GM19351 (cell line): ENCODE measurements at regions not wholly inside any gene's neighbourhood (a gene's known extent, or its start where the extent isn't known, plus 50 kb on each side); places are given as distances from the start of the nearest gene placed in this dataset.

Source experiments
- ATAC-seq: cut with Tn5 transposase; IDR thresholded peaks from one replicate; pipeline ENCODE4 v1.9.1; 2021; ENCODE audit warnings: mild to moderate bottlenecking, moderate library complexity; ENCODE audit not compliant: unreplicated experiment

- ATAC-seq = no peak
Measured at GRCh38 chr5:174307031-174307408, 261.5 kb downstream of the NSG2 start.

- ATAC-seq = no peak
Measured at GRCh38 chr5:174307656-174308271, 262.3 kb downstream of the NSG2 start.

- ATAC-seq = no peak
Measured at GRCh38 chr5:174309131-174309795, 263.8 kb downstream of the NSG2 start.

- ATAC-seq = no peak
Measured at GRCh38 chr5:174310243-174310642, 264.7 kb downstream of the NSG2 start.

- no peak for ATAC-seq
Measured at GRCh38 chr5:174310706-174311105, 265.2 kb downstream of the NSG2 start.

- ATAC-seq = no peak
Measured at GRCh38 chr5:174311121-174311520, 265.6 kb downstream of the NSG2 start.

- peak; percentile 89 for ATAC-seq
Measured at GRCh38 chr5:174311531-174312269, 266.2 kb downstream of the NSG2 start.

- peak; percentile 22 for ATAC-seq
Measured at GRCh38 chr5:174312270-174312617, 266.7 kb downstream of the NSG2 start.

- no peak for ATAC-seq
Measured at GRCh38 chr5:174312641-174313040, 267.1 kb downstream of the NSG2 start.

- no peak for ATAC-seq
Measured at GRCh38 chr5:174313615-174314014, 268.1 kb downstream of the NSG2 start.

GRCh38 chr5:174314261-174314660 is 268.8 kb downstream of the NSG2 start:
- no peak for ATAC-seq

GRCh38 chr5:174315471-174315870 is 270.0 kb downstream of the NSG2 start:
- ATAC-seq = no peak

- ATAC-seq = no peak
Measured at GRCh38 chr5:174315871-174316270, 270.4 kb downstream of the NSG2 start.

GRCh38 chr5:174316326-174316725 is 270.8 kb downstream of the NSG2 start:
- no peak for ATAC-seq

GRCh38 chr5:174317256-174317894 is 271.9 kb downstream of the NSG2 start:
- no peak for ATAC-seq

GRCh38 chr5:174318578-174318977 is 273.1 kb downstream of the NSG2 start:
- ATAC-seq = no peak

GRCh38 chr5:174319551-174319950 is 274.0 kb downstream of the NSG2 start:
- ATAC-seq = no peak

GRCh38 chr5:174320051-174320450 is 274.5 kb downstream of the NSG2 start:
- ATAC-seq = no peak

GRCh38 chr5:174323878-174324281 is 278.4 kb downstream of the NSG2 start:
- ATAC-seq = peak; percentile 93

- ATAC-seq = no peak
Measured at GRCh38 chr5:174324680-174325079, 279.2 kb downstream of the NSG2 start.

GRCh38 chr5:174325431-174325830 is 279.9 kb downstream of the NSG2 start:
- ATAC-seq = no peak

- no peak for ATAC-seq
Measured at GRCh38 chr5:174325961-174326360, 280.5 kb downstream of the NSG2 start.
